ENCODE measurements at regions not wholly inside any gene's neighbourhood (a gene's known extent, or its start where the extent isn't known, plus 50 kb on each side); places are given as distances from the start of the nearest gene placed in this dataset.
"Not testable (repeated sequence)": the region's sequence is repeated elsewhere in the genome, so short reads cannot be mapped to it uniquely, and the experiment has no call there.

DNA sequence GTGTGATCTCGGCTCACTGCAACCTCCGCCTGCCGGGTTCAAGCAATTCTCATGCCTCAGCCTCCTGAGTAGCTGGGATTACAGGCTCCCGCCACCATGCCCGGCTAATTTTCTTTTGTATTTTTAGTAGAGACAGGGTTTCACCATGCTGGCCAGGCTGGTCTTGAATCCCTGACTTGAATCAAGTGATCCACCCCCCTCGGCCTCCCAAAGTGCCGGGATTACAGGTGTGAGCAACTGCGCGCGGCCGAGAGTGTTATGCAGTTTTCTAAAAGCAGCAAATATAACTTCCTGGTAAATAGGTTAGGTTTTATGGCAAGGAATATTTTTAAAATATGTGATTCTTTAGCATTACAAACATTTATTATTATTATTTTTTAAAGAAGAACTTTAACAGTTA is 592.8 kb upstream of the PRR20A start:
- not testable (repeated sequence) for DNase-seq; H3K4me1 Mint-ChIP-seq (ENCODE audit: low read depth); H3K36me3 Mint-ChIP-seq (ENCODE audit: insufficient read depth in 2 of 2); H3K27me3 Mint-ChIP-seq (ENCODE audit: low read depth); H3K9me3 Mint-ChIP-seq; ATAC-seq (replicated peaks in 1 of 2); H3K4me3 Mint-ChIP-seq; H3K27ac Mint-ChIP-seq

DNA sequence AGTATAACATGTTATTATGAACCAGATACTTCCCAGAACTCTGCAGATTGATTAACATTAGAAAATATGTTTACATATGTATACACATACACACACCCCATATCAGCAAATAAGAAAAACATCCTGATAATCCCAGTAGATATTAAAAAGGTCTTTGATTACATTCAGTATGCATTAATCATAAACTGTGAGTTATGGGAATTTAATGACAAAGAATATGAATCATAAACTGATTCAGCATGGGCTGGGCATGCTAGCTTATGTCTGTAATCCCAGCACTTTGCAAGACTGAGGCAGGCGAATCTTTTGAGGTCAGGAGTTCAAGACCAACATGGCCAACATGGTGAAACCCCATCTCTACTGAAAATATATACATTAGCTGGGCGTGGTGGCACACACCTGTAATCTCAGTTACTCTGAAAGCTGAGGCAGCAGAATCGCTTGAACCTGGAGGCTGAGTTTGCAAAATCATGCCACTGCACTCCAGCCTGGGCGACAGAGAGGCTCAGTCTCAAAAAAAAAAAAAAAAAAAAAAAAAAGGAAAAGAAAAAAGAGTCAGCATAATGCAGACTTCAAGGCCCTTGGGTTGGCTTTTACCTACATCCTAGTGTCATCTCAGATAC is 581.9 kb upstream of the PRR20A start:
- Mint-ChIP-seq H3K9me3 (peaks cover 13 to 16% of the 10 kb centered on the region in 2 donors), H3K27ac (no peak overlapping the region), H3K4me3 (no peak overlapping the region), H3K36me3 (ENCODE audit: insufficient read depth in 2 of 2) (peaks cover 3 to 6% of the 10 kb centered on the region in 2 donors), H3K4me1 (ENCODE audit: low read depth) (no peaks in the 10 kb centered on the region), H3K27me3 (ENCODE audit: low read depth) (no peaks in the 10 kb centered on the region)
- DNase-seq, result no peak
- no peak for ATAC-seq (replicated peaks in 1 of 2)

DNA sequence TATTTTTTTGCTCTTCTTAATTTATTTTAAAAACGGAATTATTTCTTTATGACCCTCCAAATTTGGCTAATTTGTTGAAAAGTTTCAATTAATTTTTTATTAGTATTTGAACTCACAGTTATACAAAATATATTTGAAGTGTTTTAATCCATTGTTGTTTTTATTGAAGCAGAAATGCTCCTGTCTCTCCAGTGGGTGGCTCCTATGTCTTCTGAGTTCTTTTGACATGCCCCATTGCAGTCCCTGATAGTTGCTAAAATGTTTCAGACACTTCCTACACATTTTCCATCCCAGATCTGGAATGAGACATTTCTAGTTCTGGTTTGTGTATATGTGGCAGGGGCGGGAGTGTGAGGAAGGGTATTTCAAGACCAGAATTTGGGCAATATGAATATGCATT is 579.4 kb upstream of the PRR20A start:
- DNase-seq (no peak), ATAC-seq (replicated peaks in 1 of 2) (no peak)
- H3K27me3 Mint-ChIP-seq (ENCODE audit: low read depth), result no peaks in the 10 kb centered on the region
- no peak overlapping the region for H3K4me3 Mint-ChIP-seq
- H3K4me1 Mint-ChIP-seq (ENCODE audit: low read depth), result no peaks in the 10 kb centered on the region
- H3K36me3 Mint-ChIP-seq (ENCODE audit: insufficient read depth in 2 of 2), result peaks cover 2 to 5% of the 10 kb centered on the region in 2 donors
- peaks cover 12 to 14% of the 10 kb centered on the region in 2 donors for H3K9me3 Mint-ChIP-seq
- H3K27ac Mint-ChIP-seq, result no peak overlapping the region

DNA sequence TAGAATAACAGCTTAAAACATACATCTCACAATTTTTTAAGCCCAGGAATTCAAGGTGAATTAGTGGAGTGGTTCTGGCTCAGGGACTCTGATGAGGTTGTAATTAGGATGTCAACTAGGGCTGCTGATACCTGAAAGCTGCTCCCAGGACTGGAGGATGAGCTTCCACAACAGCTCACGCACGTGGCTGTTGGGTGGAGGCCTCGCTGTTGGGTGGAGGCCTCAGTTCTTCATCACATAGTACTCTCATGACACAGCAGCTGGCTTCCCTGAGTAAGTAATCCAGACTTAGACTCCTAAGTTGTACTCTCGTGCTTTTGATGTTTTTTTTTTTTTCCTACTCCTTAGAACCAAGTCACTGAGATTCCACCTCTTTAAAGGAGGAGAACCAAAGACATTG is 577.1 kb upstream of the PRR20A start:
- peaks cover 0 to 1% of the 10 kb centered on the region in 2 donors for H3K36me3 Mint-ChIP-seq (ENCODE audit: insufficient read depth in 2 of 2)
- DNase-seq, result no peak
- H3K4me1 Mint-ChIP-seq (ENCODE audit: low read depth), result no peaks in the 10 kb centered on the region
- no peaks in the 10 kb centered on the region for H3K27me3 Mint-ChIP-seq (ENCODE audit: low read depth)
- H3K9me3 Mint-ChIP-seq, result peaks cover 4% of the 10 kb centered on the region in 2 donors
- ATAC-seq (replicated peaks in 1 of 2), result no peak
- H3K27ac Mint-ChIP-seq, result no peak overlapping the region
- H3K4me3 Mint-ChIP-seq, result no peak overlapping the region

DNA sequence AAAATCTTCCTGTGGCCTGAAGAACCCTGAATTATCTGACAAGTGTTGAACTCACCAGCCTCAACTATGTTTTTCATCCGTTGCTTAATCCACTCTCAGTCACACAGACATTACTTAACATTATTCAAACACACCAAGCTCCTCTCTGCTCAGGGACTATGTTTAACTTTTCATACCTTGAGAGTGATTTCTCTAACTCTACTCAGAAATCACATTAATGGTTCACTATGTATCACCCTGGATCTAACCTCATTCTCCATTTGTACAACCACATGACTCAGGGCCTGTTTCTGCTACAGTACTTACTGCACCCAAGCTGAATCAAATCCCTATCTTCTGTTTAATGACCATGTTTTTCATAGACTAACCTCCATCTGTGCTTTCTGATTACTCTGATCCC is 553.7 kb upstream of the PRR20A start:
- ATAC-seq (replicated peaks in 1 of 2) (no peak), DNase-seq (no peak)
- Mint-ChIP-seq H3K27ac (no peak overlapping the region), H3K4me1 (ENCODE audit: low read depth) (no peaks in the 10 kb centered on the region), H3K4me3 (no peak overlapping the region), H3K36me3 (ENCODE audit: insufficient read depth in 2 of 2) (peaks cover 0 to 1% of the 10 kb centered on the region in 2 donors), H3K27me3 (ENCODE audit: low read depth) (no peaks in the 10 kb centered on the region), H3K9me3 (peaks cover 12 to 15% of the 10 kb centered on the region in 2 donors)

DNA sequence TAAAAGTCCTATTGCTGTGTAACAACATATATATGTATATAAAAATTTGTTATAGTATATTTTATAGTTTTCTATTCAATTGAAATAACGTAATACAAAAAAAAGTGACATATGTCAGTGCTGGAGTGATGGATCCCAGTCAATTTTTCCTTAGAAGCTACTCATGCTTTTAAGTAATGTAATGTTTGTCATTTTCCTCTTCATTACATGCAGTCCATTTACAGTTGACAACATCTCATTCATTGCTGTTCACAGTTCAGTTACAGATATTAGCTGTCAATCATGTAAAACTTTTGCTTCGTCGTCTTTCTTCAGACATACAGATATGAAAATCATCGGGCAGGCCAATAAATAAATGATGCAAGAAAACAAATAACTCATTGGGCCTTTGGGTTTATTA is 525.1 kb upstream of the PRR20A start:
- ATAC-seq (replicated peaks in 1 of 2) (no peak), DNase-seq (no peak)
- H3K9me3 Mint-ChIP-seq, result peaks cover 3 to 7% of the 10 kb centered on the region in 2 donors
- H3K27ac Mint-ChIP-seq, result no peak overlapping the region
- no peak overlapping the region for H3K4me3 Mint-ChIP-seq
- no peaks in the 10 kb centered on the region for H3K4me1 Mint-ChIP-seq (ENCODE audit: low read depth)
- H3K27me3 Mint-ChIP-seq (ENCODE audit: low read depth), result no peaks in the 10 kb centered on the region
- no peaks in the 10 kb centered on the region for H3K36me3 Mint-ChIP-seq (ENCODE audit: insufficient read depth in 2 of 2)

DNA sequence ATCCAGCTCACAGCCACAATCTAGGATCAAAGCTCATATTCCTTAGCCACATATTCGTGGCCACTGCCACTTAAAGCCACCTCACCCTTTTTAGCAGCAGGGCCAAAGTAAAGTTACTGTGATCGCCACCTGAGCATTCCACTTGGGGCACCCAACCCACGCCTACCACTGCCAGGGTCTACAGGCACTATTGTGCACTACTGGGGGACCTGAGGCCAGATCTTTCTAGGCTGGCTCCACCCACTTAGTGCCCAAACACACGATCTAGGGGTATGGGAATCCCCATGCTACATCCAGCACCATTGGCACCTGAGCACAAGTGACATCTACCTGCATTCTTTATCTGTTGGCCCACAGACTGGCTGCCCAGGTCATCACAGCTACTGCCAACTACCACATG is 517.9 kb upstream of the PRR20A start:
- ATAC-seq (replicated peaks in 1 of 2) (no peak), DNase-seq (no peak)
- H3K27me3 Mint-ChIP-seq (ENCODE audit: low read depth), result no peaks in the 10 kb centered on the region
- H3K27ac Mint-ChIP-seq, result no peak overlapping the region
- H3K4me3 Mint-ChIP-seq, result no peak overlapping the region
- peaks cover 8 to 10% of the 10 kb centered on the region in 2 donors for H3K9me3 Mint-ChIP-seq
- peaks cover 0 to 8% of the 10 kb centered on the region in 2 donors for H3K36me3 Mint-ChIP-seq (ENCODE audit: insufficient read depth in 2 of 2)
- no peaks in the 10 kb centered on the region for H3K4me1 Mint-ChIP-seq (ENCODE audit: low read depth)

DNA sequence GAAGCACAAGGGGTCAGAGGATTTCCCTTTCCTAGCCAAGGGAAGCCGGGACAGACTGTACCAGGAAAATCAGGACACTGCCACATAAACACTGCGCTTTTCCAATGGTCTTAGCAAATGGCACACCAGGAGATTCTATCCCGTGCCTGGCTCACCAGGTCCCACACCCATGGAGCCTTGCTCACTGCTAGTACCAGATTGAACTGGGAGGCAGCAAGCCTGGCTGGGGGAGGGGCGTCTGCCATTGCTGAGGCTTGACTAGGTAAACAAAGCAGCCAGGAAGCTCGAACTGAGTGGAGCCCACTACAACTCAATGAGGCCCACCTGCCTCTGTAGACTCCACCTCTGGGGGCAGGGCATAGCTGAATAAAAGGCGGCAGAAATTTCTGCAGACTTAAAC is 511.8 kb upstream of the PRR20A start:
- not testable (repeated sequence) for H3K4me1 Mint-ChIP-seq (ENCODE audit: low read depth); ATAC-seq (replicated peaks in 1 of 2); H3K4me3 Mint-ChIP-seq; DNase-seq; H3K27me3 Mint-ChIP-seq (ENCODE audit: low read depth); H3K27ac Mint-ChIP-seq
- Mint-ChIP-seq H3K9me3 (peaks cover 20 to 22% of the 10 kb centered on the region in 2 donors), H3K36me3 (ENCODE audit: insufficient read depth in 2 of 2) (peaks cover 7 to 14% of the 10 kb centered on the region in 2 donors)

DNA sequence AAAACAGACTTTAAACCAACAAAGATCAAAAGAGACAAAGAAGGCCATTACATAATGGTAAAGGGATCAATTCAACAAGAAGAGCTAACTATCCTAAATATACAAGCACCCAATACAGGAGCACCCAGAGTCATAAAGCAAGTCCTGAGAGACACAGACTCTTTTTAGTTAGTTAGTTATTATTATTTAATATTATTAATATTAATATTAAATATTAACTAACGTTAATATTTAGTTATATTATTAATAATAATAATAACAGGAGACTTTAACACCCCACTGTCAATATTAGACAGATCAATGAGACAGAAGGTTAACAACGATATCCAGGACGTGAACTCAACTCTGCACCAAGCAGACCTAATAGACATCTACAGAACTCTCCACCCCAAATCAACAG is 509.7 kb upstream of the PRR20A start:
- Mint-ChIP-seq H3K9me3 (peaks cover 18 to 20% of the 10 kb centered on the region in 2 donors), H3K36me3 (ENCODE audit: insufficient read depth in 2 of 2) (peaks cover 7 to 14% of the 10 kb centered on the region in 2 donors)
- not testable (repeated sequence) for DNase-seq; H3K27ac Mint-ChIP-seq; H3K4me1 Mint-ChIP-seq (ENCODE audit: low read depth); H3K27me3 Mint-ChIP-seq (ENCODE audit: low read depth); H3K4me3 Mint-ChIP-seq; ATAC-seq (replicated peaks in 1 of 2)

DNA sequence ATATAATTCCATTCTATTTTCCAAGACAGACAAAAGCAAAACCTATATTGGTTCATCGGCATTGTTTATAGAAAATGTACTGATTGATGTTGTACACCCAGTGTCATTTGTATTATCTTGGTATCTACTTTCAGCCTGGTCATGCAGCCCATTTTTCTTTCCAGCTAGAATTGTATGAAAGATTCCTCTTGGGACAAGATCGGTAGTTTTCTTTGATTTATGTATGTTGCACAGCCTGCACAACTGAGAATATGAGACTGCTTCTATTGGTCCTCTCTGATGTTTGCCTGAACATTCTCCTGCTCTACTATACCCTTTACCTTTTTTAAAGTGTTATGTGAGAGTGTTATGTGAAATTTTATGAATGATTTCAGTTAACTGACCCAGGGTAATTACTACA is 487.7 kb upstream of the PRR20A start:
- ATAC-seq (replicated peaks in 1 of 2) (no peak), DNase-seq (no peak)
- no peak overlapping the region for H3K4me3 Mint-ChIP-seq
- H3K4me1 Mint-ChIP-seq (ENCODE audit: low read depth), result no peaks in the 10 kb centered on the region
- peaks cover 6 to 11% of the 10 kb centered on the region in 2 donors for H3K9me3 Mint-ChIP-seq
- peaks cover 0 to 2% of the 10 kb centered on the region in 2 donors for H3K36me3 Mint-ChIP-seq (ENCODE audit: insufficient read depth in 2 of 2)
- H3K27me3 Mint-ChIP-seq (ENCODE audit: low read depth), result no peaks in the 10 kb centered on the region
- H3K27ac Mint-ChIP-seq, result no peak overlapping the region

DNA sequence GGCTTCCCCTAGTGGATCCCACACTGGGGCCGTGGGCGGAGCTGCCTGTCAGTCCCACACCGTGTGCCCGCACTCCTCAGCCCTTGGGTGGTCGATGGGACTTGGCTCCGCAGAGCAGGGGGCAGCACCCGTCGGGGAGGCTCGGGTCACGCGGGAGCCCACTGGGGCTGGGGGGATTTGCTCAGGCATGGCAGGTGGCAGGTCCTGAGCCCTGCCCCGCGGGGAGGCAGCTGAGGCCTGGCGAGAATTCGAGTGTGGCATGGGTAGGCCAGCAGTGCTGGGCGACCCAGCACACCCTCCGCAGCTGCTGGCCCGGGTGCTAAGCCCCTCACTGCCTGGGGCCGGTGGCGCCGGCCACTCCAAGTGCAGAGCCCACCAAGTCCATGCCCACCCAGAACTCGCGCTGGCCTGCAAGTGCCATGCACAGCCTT is 481.7 kb upstream of the PRR20A start:
- H3K27me3 Mint-ChIP-seq (ENCODE audit: low read depth), result no peaks in the 10 kb centered on the region
- peaks cover 4 to 6% of the 10 kb centered on the region in 2 donors for H3K9me3 Mint-ChIP-seq
- H3K36me3 Mint-ChIP-seq (ENCODE audit: insufficient read depth in 2 of 2), result no peaks in the 10 kb centered on the region
- no peak overlapping the region for H3K27ac Mint-ChIP-seq
- H3K4me1 Mint-ChIP-seq (ENCODE audit: low read depth), result no peaks in the 10 kb centered on the region
- DNase-seq (no peak), ATAC-seq (replicated peaks in 1 of 2) (no peak)
- no peak overlapping the region for H3K4me3 Mint-ChIP-seq

DNA sequence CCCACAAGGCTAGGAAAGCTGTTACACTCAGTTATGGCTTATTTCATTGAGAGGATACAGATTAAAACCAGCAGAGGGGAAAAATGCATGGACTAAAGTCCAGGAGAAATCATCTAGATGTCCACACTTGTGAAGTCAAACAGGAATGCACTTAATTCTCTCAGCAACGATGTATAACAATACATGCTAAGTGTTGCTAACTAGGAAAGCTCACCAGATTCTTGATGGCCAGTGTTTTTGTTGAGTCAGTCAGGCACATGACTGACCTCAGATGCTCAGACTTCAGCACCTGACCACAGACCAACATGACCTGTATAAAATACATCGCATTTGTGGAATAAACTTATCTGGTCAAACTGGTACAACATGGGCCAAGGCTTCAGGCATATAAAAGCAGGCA is 470.2 kb upstream of the PRR20A start:
- H3K9me3 Mint-ChIP-seq, result peaks cover 1 to 7% of the 10 kb centered on the region in 2 donors
- no peak for DNase-seq
- no peak overlapping the region for H3K27ac Mint-ChIP-seq
- H3K36me3 Mint-ChIP-seq (ENCODE audit: insufficient read depth in 2 of 2), result peaks cover 0 to 2% of the 10 kb centered on the region in 2 donors
- H3K4me1 Mint-ChIP-seq (ENCODE audit: low read depth), result no peaks in the 10 kb centered on the region
- no peak for ATAC-seq (replicated peaks in 1 of 2)
- H3K4me3 Mint-ChIP-seq, result no peak overlapping the region
- H3K27me3 Mint-ChIP-seq (ENCODE audit: low read depth), result no peaks in the 10 kb centered on the region

DNA sequence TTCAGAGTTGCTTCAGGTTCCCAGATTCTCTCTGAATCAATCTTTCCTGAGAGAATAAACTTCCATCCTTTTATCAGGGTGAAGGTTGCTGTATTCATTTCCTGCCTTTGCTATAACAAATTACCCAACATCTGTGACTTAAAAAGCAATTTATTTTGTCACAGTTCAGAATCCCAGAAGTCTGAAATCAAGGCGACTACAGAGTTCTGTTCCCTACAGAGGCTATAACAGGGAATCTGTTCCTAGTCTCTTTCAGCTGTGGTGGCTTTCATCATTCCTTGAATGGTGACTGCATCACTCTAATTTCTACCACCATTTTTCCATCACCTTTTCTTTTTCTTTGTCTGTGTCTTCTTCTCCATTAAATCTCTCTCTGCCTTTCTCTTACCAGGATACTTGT is 459.3 kb upstream of the PRR20A start:
- Mint-ChIP-seq H3K36me3 (ENCODE audit: insufficient read depth in 2 of 2) (peaks cover 0 to 6% of the 10 kb centered on the region in 2 donors), H3K4me1 (ENCODE audit: low read depth) (no peaks in the 10 kb centered on the region), H3K27me3 (ENCODE audit: low read depth) (no peaks in the 10 kb centered on the region), H3K27ac (no peak overlapping the region), H3K9me3 (peaks cover 7 to 12% of the 10 kb centered on the region in 2 donors), H3K4me3 (no peak overlapping the region)
- ATAC-seq (replicated peaks in 1 of 2), result no peak
- DNase-seq, result no peak

DNA sequence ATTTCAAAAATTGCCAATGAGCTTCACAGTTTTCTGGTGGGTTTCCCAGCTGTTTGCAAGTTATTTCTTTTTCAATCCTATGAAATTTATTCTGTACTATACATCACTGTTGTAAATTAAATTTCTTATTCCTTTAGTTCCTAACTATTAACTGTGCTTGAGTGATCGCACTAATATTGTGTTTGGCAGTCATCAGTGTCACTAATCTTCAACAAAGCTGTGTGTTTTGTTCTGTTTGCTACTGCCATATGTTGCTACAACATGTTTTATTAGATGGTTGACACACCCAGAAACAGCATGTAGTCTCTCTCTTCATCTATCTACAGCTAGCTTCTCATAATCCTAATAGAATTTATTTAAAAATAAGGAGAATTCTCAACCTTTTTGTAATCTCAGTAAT is 453.6 kb upstream of the PRR20A start:
- Mint-ChIP-seq H3K36me3 (ENCODE audit: insufficient read depth in 2 of 2) (no peaks in the 10 kb centered on the region), H3K27ac (no peak overlapping the region), H3K9me3 (peaks cover 2 to 6% of the 10 kb centered on the region in 2 donors), H3K4me1 (ENCODE audit: low read depth) (no peaks in the 10 kb centered on the region), H3K4me3 (no peak overlapping the region), H3K27me3 (ENCODE audit: low read depth) (no peaks in the 10 kb centered on the region)
- ATAC-seq (replicated peaks in 1 of 2) (no peak), DNase-seq (no peak)
